ENCODE measurements at regions not wholly inside any gene's neighbourhood (a gene's known extent, or its start where the extent isn't known, plus 50 kb on each side); places are given as distances from the start of the nearest gene placed in this dataset.

- no peak overlapping the region for H2AFZ ChIP-seq (ENCODE audit: insufficient read depth, low read depth, low read length, poor library complexity, severe bottlenecking)
- H3K4me2 ChIP-seq (replicated peaks; ENCODE audit: low read depth, low read length, poor library complexity, severe bottlenecking): no peak overlapping the region
- H4K20me1 ChIP-seq (ENCODE audit: control insufficient read depth, insufficient read depth, low read length, poor library complexity, severe bottlenecking): no peaks in the 10 kb centered on the region
- CTCF ChIA-PET: no interaction called here
- no peak overlapping the region for H3K4me3 Mint-ChIP-seq
- TF ChIP-seq EZH2 (IDR thresholded peaks at IDR 0.05; ENCODE audit: borderline replicate concordance, insufficient read depth, low read depth, low read length, poor library complexity, severe bottlenecking): no peak
- no peak for TF ChIP-seq CTCF (IDR thresholded peaks at IDR 0.05)
- no peaks in the 10 kb centered on the region for H3K9me3 ChIP-seq (ENCODE audit: control extremely low read depth in 1 of 3, control insufficient read depth in 2 of 3, insufficient read depth in 1 of 3, low read length in 2 of 3)
- no peak overlapping the region for H3K4me3 ChIP-seq (ENCODE audit: control extremely low read depth in 1 of 5, extremely low read depth in 1 of 5, insufficient read depth in 1 of 5, low read depth in 2 of 5, low read length in 4 of 5)
- DNase-seq (no peak), ATAC-seq (ENCODE audit: low read depth) (no peak)
- POLR2A ChIA-PET: no interaction called here
- no peaks in the 10 kb centered on the region for H3K4me1 Mint-ChIP-seq
- no peak overlapping the region for H3K27ac Mint-ChIP-seq
- no peaks in the 10 kb centered on the region for H3K79me2 ChIP-seq (ENCODE audit: control insufficient read depth, insufficient read depth, low read length)
- H3K9me3 Mint-ChIP-seq (ENCODE audit: insufficient read depth): no peaks in the 10 kb centered on the region
- no peaks in the 10 kb centered on the region for H3K4me1 ChIP-seq (ENCODE audit: control insufficient read depth in 2 of 2, insufficient read depth in 2 of 2, low read length in 2 of 2)
- intact Hi-C loops (cut with micrococcal nuclease): no loop called here
- no peak overlapping the region for H3K9ac ChIP-seq (ENCODE audit: low read length)
- H3K27me3 Mint-ChIP-seq: no peaks in the 10 kb centered on the region
- WGBS (ENCODE audit: insufficient coverage): no CpG with 5 or more reads among the region's 1 CpG
- no peak overlapping the region for H3K27ac ChIP-seq (ENCODE audit: low read length in 2 of 2)
- H3K36me3 ChIP-seq (replicated peaks in 1 of 2; ENCODE audit: control extremely low read depth in 1 of 2, control insufficient read depth in 1 of 2, extremely low read depth in 1 of 2, insufficient read depth in 2 of 2, low read length in 1 of 2): no peaks in the 10 kb centered on the region
- no peaks in the 10 kb centered on the region for H3K27me3 ChIP-seq (replicated peaks in 1 of 4; ENCODE audit: control extremely low read depth in 1 of 4, control insufficient read depth in 3 of 4, insufficient read depth in 4 of 4, low read length in 3 of 4)
Observed at GRCh38 chr3:182388506-182388905, 404.8 kb upstream of the ATP11B start.

DNA sequence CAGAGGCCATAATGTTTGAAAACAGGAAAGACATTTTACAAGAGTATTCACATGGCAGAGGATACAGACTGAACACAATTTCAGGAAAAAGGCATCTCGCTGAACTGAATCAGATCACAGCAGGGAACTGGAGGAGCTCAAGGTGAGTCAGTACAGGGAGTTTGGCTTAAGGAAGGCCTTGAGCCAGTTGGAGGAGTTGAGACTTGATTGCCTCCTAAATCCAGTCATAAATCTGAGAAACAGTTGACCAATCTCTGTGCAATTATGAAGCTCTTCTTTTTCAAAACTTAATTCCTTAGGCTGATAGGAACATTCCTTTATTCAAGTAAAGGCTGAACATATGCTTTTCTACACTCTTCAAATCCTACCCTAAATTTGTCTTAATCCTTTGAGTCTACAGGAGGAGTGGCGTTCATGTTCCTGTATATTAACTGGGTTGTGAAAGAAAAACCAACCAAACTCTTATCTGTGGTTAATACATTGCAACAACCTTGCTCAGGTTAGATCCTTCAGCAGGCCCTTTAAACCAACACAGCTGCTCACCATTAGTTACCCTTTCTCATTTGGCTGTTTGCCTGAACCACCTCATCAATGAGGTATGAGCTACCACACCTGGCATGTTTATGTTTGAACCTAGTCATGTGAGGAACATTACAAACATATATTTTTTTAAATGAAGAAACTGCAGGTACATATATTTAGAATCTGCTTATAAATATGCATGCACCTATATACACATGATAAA lies 404.1 kb upstream of the ATP11B start:
- H4K20me1 ChIP-seq (ENCODE audit: control insufficient read depth, insufficient read depth, low read length, poor library complexity, severe bottlenecking): no peaks in the 10 kb centered on the region
- intact Hi-C loops (cut with micrococcal nuclease): no loop called here
- ATAC-seq (ENCODE audit: low read depth) (no peak), DNase-seq (no peak)
- Mint-ChIP-seq H3K27me3 (no peaks in the 10 kb centered on the region), H3K4me1 (no peaks in the 10 kb centered on the region), H3K9me3 (ENCODE audit: insufficient read depth) (no peaks in the 10 kb centered on the region), H3K27ac (no peak overlapping the region), H3K4me3 (no peak overlapping the region)
- no peaks in the 10 kb centered on the region for H3K36me3 ChIP-seq (replicated peaks in 1 of 2; ENCODE audit: control extremely low read depth in 1 of 2, control insufficient read depth in 1 of 2, extremely low read depth in 1 of 2, insufficient read depth in 2 of 2, low read length in 1 of 2)
- H3K9me3 ChIP-seq (ENCODE audit: control extremely low read depth in 1 of 3, control insufficient read depth in 2 of 3, insufficient read depth in 1 of 3, low read length in 2 of 3): no peaks in the 10 kb centered on the region
- TF ChIP-seq CTCF (IDR thresholded peaks at IDR 0.05) (no peak), EZH2 (IDR thresholded peaks at IDR 0.05; ENCODE audit: borderline replicate concordance, insufficient read depth, low read depth, low read length, poor library complexity, severe bottlenecking) (no peak)
- no peaks in the 10 kb centered on the region for H3K27me3 ChIP-seq (replicated peaks in 1 of 4; ENCODE audit: control extremely low read depth in 1 of 4, control insufficient read depth in 3 of 4, insufficient read depth in 4 of 4, low read length in 3 of 4)
- H3K4me2 ChIP-seq (replicated peaks; ENCODE audit: low read depth, low read length, poor library complexity, severe bottlenecking): no peak overlapping the region
- no peak overlapping the region for H3K4me3 ChIP-seq (ENCODE audit: control extremely low read depth in 1 of 5, extremely low read depth in 1 of 5, insufficient read depth in 1 of 5, low read depth in 2 of 5, low read length in 4 of 5)
- no peak overlapping the region for H2AFZ ChIP-seq (ENCODE audit: insufficient read depth, low read depth, low read length, poor library complexity, severe bottlenecking)
- H3K4me1 ChIP-seq (ENCODE audit: control insufficient read depth in 2 of 2, insufficient read depth in 2 of 2, low read length in 2 of 2): no peaks in the 10 kb centered on the region
- ChIA-PET CTCF (no interaction called here), POLR2A (no interaction called here)
- H3K79me2 ChIP-seq (ENCODE audit: control insufficient read depth, insufficient read depth, low read length): no peaks in the 10 kb centered on the region
- no peak overlapping the region for H3K9ac ChIP-seq (ENCODE audit: low read length)
- WGBS (ENCODE audit: insufficient coverage): 100% methylated on average over 1 of the region's 2 CpGs
- no peak overlapping the region for H3K27ac ChIP-seq (ENCODE audit: low read length in 2 of 2)
